ENCODE measurements at regions not wholly inside any gene's neighbourhood (a gene's known extent, or its start where the extent isn't known, plus 50 kb on each side); places are given as distances from the start of the nearest gene placed in this dataset.

GRCh38 chr15:87355946-87356345, 900.6 kb downstream of the NTRK3 start:
- DNase-seq (ENCODE audit: low read depth): no peak
- TF ChIP-seq CTCF (conservative IDR thresholded peaks at IDR 0.05; ENCODE audit: control insufficient read depth, insufficient read depth, low read depth, low read length): no peak
- H3K4me3 ChIP-seq (ENCODE audit: control insufficient read depth, low read depth, low read length): no peak overlapping the region

- H3K4me3 ChIP-seq (ENCODE audit: control insufficient read depth, low read depth, low read length): no peak overlapping the region
- DNase-seq (ENCODE audit: low read depth): peak; percentile 55
- TF ChIP-seq CTCF (conservative IDR thresholded peaks at IDR 0.05; ENCODE audit: control insufficient read depth, insufficient read depth, low read depth, low read length): no peak
Observed at GRCh38 chr15:87354661-87355410, 901.7 kb downstream of the NTRK3 start.

GRCh38 chr15:87349181-87349580, 907.4 kb downstream of the NTRK3 start:
- no peak overlapping the region for H3K4me3 ChIP-seq (ENCODE audit: control insufficient read depth, low read depth, low read length)
- no peak for DNase-seq (ENCODE audit: low read depth)
- TF ChIP-seq CTCF (conservative IDR thresholded peaks at IDR 0.05; ENCODE audit: control insufficient read depth, insufficient read depth, low read depth, low read length): no peak

- DNase-seq (ENCODE audit: low read depth): peak; percentile 28
- H3K4me3 ChIP-seq (ENCODE audit: control insufficient read depth, low read depth, low read length): no peak overlapping the region
- no peak for TF ChIP-seq CTCF (conservative IDR thresholded peaks at IDR 0.05; ENCODE audit: control insufficient read depth, insufficient read depth, low read depth, low read length)
Observed at GRCh38 chr15:87348746-87349145, 907.8 kb downstream of the NTRK3 start.

- H3K4me3 ChIP-seq (ENCODE audit: control insufficient read depth, low read depth, low read length): no peak overlapping the region
- no peak for TF ChIP-seq CTCF (conservative IDR thresholded peaks at IDR 0.05; ENCODE audit: control insufficient read depth, insufficient read depth, low read depth, low read length)
- no peak for DNase-seq (ENCODE audit: low read depth)
Observed at GRCh38 chr15:87347806-87348515, 908.6 kb downstream of the NTRK3 start.

GRCh38 chr15:87345961-87346360, 910.6 kb downstream of the NTRK3 start:
- TF ChIP-seq CTCF (conservative IDR thresholded peaks at IDR 0.05; ENCODE audit: control insufficient read depth, insufficient read depth, low read depth, low read length): no peak
- H3K4me3 ChIP-seq (ENCODE audit: control insufficient read depth, low read depth, low read length): no peak overlapping the region
- no peak for DNase-seq (ENCODE audit: low read depth)
